Caco-2 (cell line): ENCODE measurements at regions not wholly inside any gene's neighbourhood (a gene's known extent, or its start where the extent isn't known, plus 50 kb on each side); places are given as distances from the start of the nearest gene placed in this dataset.

Experiments
- BruUV-seq: library from RNA; stranded (reverse); fragments of 400-500 nt; replicated peaks from 2 replicates; lab custom pipeline; 2021; lab: Mats Ljungman, UMichigan
- CTCF ChIA-PET: fragments of 300-600 bp; sonication (Branson Sonifier 250); formaldehyde crosslinking; loops from one replicate; lab custom pipeline; 2022; ENCODE audit warnings: antibody characterized with exemption; lab: Charles Lee
- POLR2A ChIA-PET: fragments of 300-600 bp; sonication (Branson Sonifier 250); formaldehyde crosslinking; loops from one replicate; lab custom pipeline; 2022; ENCODE audit warnings: antibody characterized with exemption; lab: Charles Lee
- DNase-seq, 2 experiments: peaks; one replicate each; pipeline versions ENCODE4 v3.0.0 to v3.0.0-alpha.2; 2020 to 2022
- H3K27me3 ChIP-seq: replicated peaks from 2 replicates; pipeline ENCODE4 v1.6.0; 2011; ENCODE audit warnings: low read length; ENCODE audit not compliant: control insufficient read depth, insufficient read depth
- H3K36me3 ChIP-seq: 2 replicates; pipeline ENCODE4 v1.5.1; 2011; ENCODE audit warnings: low read length; ENCODE audit not compliant: control insufficient read depth, insufficient read depth
- H3K4me1 ChIP-seq: fragments of 250-450 bp; sonication (Bioruptor Pico); 2 replicates; pipeline ENCODE4 v1.5.1; 2020; ENCODE audit warnings: mild to moderate bottlenecking
- H3K4me3 ChIP-seq: 2 replicates; pipeline ENCODE4 v1.5.1; 2011; ENCODE audit warnings: low read depth, mild to moderate bottlenecking, control low read depth, low read length
- H3K9me3 ChIP-seq: fragments of 250-450 bp; sonication (Bioruptor Pico); 2 replicates; pipeline ENCODE4 v1.5.1; 2020; ENCODE audit warnings: mild to moderate bottlenecking, moderate library complexity
- H3K27ac Mint-ChIP-seq: one replicate; pipeline ENCODE4 v1.8.0; 2022; ENCODE audit warnings: mixed read lengths; ENCODE audit not compliant: unreplicated experiment
- H3K27me3 Mint-ChIP-seq: one replicate; pipeline ENCODE4 v1.8.0; 2022; ENCODE audit warnings: mixed read lengths; ENCODE audit not compliant: insufficient read depth, unreplicated experiment
- H3K36me3 Mint-ChIP-seq: one replicate; pipeline ENCODE4 v1.8.0; 2022; ENCODE audit warnings: mild to moderate bottlenecking, mixed read lengths; ENCODE audit not compliant: insufficient read depth, unreplicated experiment
- H3K4me1 Mint-ChIP-seq: one replicate; pipeline ENCODE4 v1.8.0; 2022; ENCODE audit warnings: low read depth, mixed read lengths; ENCODE audit not compliant: unreplicated experiment
- H3K4me3 Mint-ChIP-seq: one replicate; pipeline ENCODE4 v1.8.0; 2022; ENCODE audit warnings: mild to moderate bottlenecking, moderate library complexity, mixed read lengths; ENCODE audit not compliant: unreplicated experiment
- H3K9me3 Mint-ChIP-seq: one replicate; pipeline ENCODE4 v1.8.0; 2022; ENCODE audit warnings: mixed read lengths; ENCODE audit not compliant: unreplicated experiment
- CTCF ChIP-seq, 2 experiments: fragments of 200-600 bp in 1 of 2; IDR thresholded peaks; 1 replicate in 1 of 2; 2 replicates in 1 of 2; pipeline versions ENCODE4 v1.5.1 to v1.8.0; 2011 to 2022; ENCODE audit warnings: antibody characterized with exemption in 1 of 2, control low read depth in 1 of 2, inconsistent platforms in 1 of 2, low read depth in 1 of 2, low read length in 1 of 2, mild to moderate bottlenecking in 1 of 2, moderate library complexity in 1 of 2; ENCODE audit not compliant: insufficient read depth in 1 of 2, severe bottlenecking in 1 of 2, unreplicated experiment in 1 of 2
- intact Hi-C: fragments of 100-400 bp; cut with micrococcal nuclease; formaldehyde crosslinking; loops from one replicate; pipeline ENCODE4 v1.10.0; 2022; ENCODE audit not compliant: unreplicated experiment

GRCh38 chr10:20990604-20991003, 93.5 kb upstream of the NEBL start:
- Mint-ChIP-seq H3K27me3 (no peaks in the 10 kb centered on the region), H3K36me3 (no peaks in the 10 kb centered on the region), H3K27ac (no peak overlapping the region), H3K9me3 (peaks cover 14% of the 10 kb centered on the region), H3K4me3 (no peak overlapping the region), H3K4me1 (peaks cover 18% of the 10 kb centered on the region)
- H3K4me1 ChIP-seq = peaks cover 8% of the 10 kb centered on the region
- TF ChIP-seq CTCF (IDR thresholded peaks at IDR 0.05; ENCODE audit: insufficient read depth in 1 of 2, low read depth in 1 of 2, low read length in 1 of 2, severe bottlenecking in 1 of 2, unreplicated experiment in 1 of 2) = no peak
- BruUV-seq = no TSS peak
- ChIA-PET POLR2A (no interaction called here), CTCF (no interaction called here)
- no peaks in the 10 kb centered on the region for H3K27me3 ChIP-seq
- H3K9me3 ChIP-seq = no peaks in the 10 kb centered on the region
- DNase-seq = no peak
- no peaks in the 10 kb centered on the region for H3K36me3 ChIP-seq
- no peak overlapping the region for H3K4me3 ChIP-seq
- intact Hi-C loops = no loop called here

GRCh38 chr10:20988357-20988983, 91.4 kb upstream of the NEBL start:
- BruUV-seq = no TSS peak
- CTCF ChIA-PET = no interaction called here

GRCh38 chr10:20986049-20986448, 88.9 kb upstream of the NEBL start:
- Mint-ChIP-seq H3K4me1 (peaks cover 18% of the 10 kb centered on the region), H3K4me3 (no peak overlapping the region), H3K9me3 (peaks cover 14% of the 10 kb centered on the region), H3K27ac (no peak overlapping the region), H3K36me3 (no peaks in the 10 kb centered on the region), H3K27me3 (no peaks in the 10 kb centered on the region)
- H3K27me3 ChIP-seq = no peaks in the 10 kb centered on the region
- ChIA-PET CTCF (no interaction called here), POLR2A (no interaction called here)
- no peaks in the 10 kb centered on the region for H3K9me3 ChIP-seq
- no peak overlapping the region for H3K4me3 ChIP-seq
- intact Hi-C loops = no loop called here
- DNase-seq = no peak
- H3K4me1 ChIP-seq = peaks cover 8% of the 10 kb centered on the region
- no peaks in the 10 kb centered on the region for H3K36me3 ChIP-seq
- no peak for TF ChIP-seq CTCF (IDR thresholded peaks at IDR 0.05; ENCODE audit: insufficient read depth in 1 of 2, low read depth in 1 of 2, low read length in 1 of 2, severe bottlenecking in 1 of 2, unreplicated experiment in 1 of 2)
- no TSS peak for BruUV-seq

More at GRCh38 chr10:20988357-20988983, 91.4 kb upstream of the NEBL start:
- H3K9me3 Mint-ChIP-seq = peaks cover 14% of the 10 kb centered on the region
- no peak overlapping the region for H3K4me3 Mint-ChIP-seq
- intact Hi-C loops = no loop called here
- POLR2A ChIA-PET = no interaction called here
- no peaks in the 10 kb centered on the region for H3K36me3 ChIP-seq
- peaks cover 8% of the 10 kb centered on the region for H3K4me1 ChIP-seq
- no peak for TF ChIP-seq CTCF (IDR thresholded peaks at IDR 0.05; ENCODE audit: insufficient read depth in 1 of 2, low read depth in 1 of 2, low read length in 1 of 2, severe bottlenecking in 1 of 2, unreplicated experiment in 1 of 2)
- H3K27ac Mint-ChIP-seq = no peak overlapping the region
- no peaks in the 10 kb centered on the region for H3K27me3 ChIP-seq
- peaks cover 18% of the 10 kb centered on the region for H3K4me1 Mint-ChIP-seq
- H3K36me3 Mint-ChIP-seq = no peaks in the 10 kb centered on the region
- H3K9me3 ChIP-seq = no peaks in the 10 kb centered on the region
- DNase-seq = no peak
- H3K27me3 Mint-ChIP-seq = no peaks in the 10 kb centered on the region
- no peak overlapping the region for H3K4me3 ChIP-seq
